DOHH2 (cell line): ENCODE measurements at regions not wholly inside any gene's neighbourhood (a gene's known extent, or its start where the extent isn't known, plus 50 kb on each side); places are given as distances from the start of the nearest gene placed in this dataset.

Source experiments
- H3F3A ChIP-seq: fragments of 200-600 bp; sonication (generic), shearing (Covaris generic); 2 replicates; pipeline ENCODE4 v1.6.0; 2016; ENCODE audit warnings: antibody characterized with exemption, mild to moderate bottlenecking; ENCODE audit not compliant: control insufficient read depth, insufficient read depth
- H3K27ac ChIP-seq: fragments of 200-600 bp; sonication (generic); 2 replicates; pipeline ENCODE4 v1.5.1; 2014; ENCODE audit warnings: low read depth, mild to moderate bottlenecking, low read length, moderate library complexity
- H3K27me3 ChIP-seq: fragments of 200-600 bp; sonication (generic); 2 replicates; pipeline ENCODE4 v1.6.1; 2014; ENCODE audit warnings: mild to moderate bottlenecking, low read length, mixed read lengths; ENCODE audit not compliant: control insufficient read depth
- H3K36me3 ChIP-seq: fragments of 200-600 bp; sonication (generic); 2 replicates; pipeline ENCODE4 v1.6.1; 2014; ENCODE audit warnings: mild to moderate bottlenecking, low read length, moderate library complexity, mixed read lengths; ENCODE audit not compliant: control insufficient read depth
- H3K4me1 ChIP-seq: fragments of 200-600 bp; sonication (generic); 2 replicates; pipeline ENCODE4 v1.6.1; 2014; ENCODE audit warnings: mild to moderate bottlenecking, low read length, mixed read lengths; ENCODE audit not compliant: control insufficient read depth
- H3K4me2 ChIP-seq: fragments of 200-600 bp; sonication (generic); 2 replicates; pipeline ENCODE4 v1.6.0; 2014; ENCODE audit warnings: mild to moderate bottlenecking, low read length, moderate library complexity
- H3K4me3 ChIP-seq: fragments of 200-600 bp; sonication (generic); 2 replicates; pipeline ENCODE4 v1.5.1; 2014; ENCODE audit warnings: mild to moderate bottlenecking, low read length, mixed read lengths
- H3K79me2 ChIP-seq: fragments of 200-600 bp; sonication (generic); 2 replicates; pipeline ENCODE4 v1.6.1; 2014; ENCODE audit warnings: mild to moderate bottlenecking, low read length, mixed read lengths; ENCODE audit not compliant: control insufficient read depth
- H3K9me2 ChIP-seq: fragments of 200-600 bp; sonication (generic); replicated peaks from 2 replicates; pipeline ENCODE4 v1.6.1; 2014; ENCODE audit warnings: mild to moderate bottlenecking, low read length, mixed read lengths; ENCODE audit not compliant: control insufficient read depth
- H3K9me3 ChIP-seq: fragments of 200-600 bp; sonication (generic); 2 replicates; pipeline ENCODE4 v1.6.1; 2014; ENCODE audit warnings: antibody characterized with exemption, low read length, mixed read lengths; ENCODE audit not compliant: control insufficient read depth, insufficient read depth
- H4K20me1 ChIP-seq: fragments of 200-600 bp; sonication (generic); 2 replicates; pipeline ENCODE4 v1.6.0; 2014; ENCODE audit warnings: low read depth, mild to moderate bottlenecking, antibody characterized with exemption, low read length, moderate library complexity; ENCODE audit not compliant: control insufficient read depth, insufficient read depth
- CTCF ChIP-seq: fragments of 200-600 bp; sonication (generic); IDR thresholded peaks from one replicate; pipeline ENCODE4 v1.5.1; 2014; ENCODE audit warnings: antibody characterized with exemption, mild to moderate bottlenecking, low read depth, low read length; ENCODE audit not compliant: poor library complexity, severe bottlenecking
- EZH2phosphoT487 ChIP-seq: fragments of 200-600 bp; sonication (generic); IDR thresholded peaks from 2 replicates; pipeline ENCODE4 v1.6.1; 2017; ENCODE audit warnings: borderline replicate concordance, mild to moderate bottlenecking, antibody characterized with exemption, low read length, moderate library complexity, mixed read lengths

GRCh38 chr3:170776887-170777563 lies 93.0 kb downstream of the RPL22L1 start:
- Histone ChIP-seq H3K27ac (no peak overlapping the region), H3K4me1 (no peaks in the 10 kb centered on the region), H3K27me3 (peaks cover 13% of the 10 kb centered on the region), H3K9me3 (no peaks in the 10 kb centered on the region), H3K9me2 (no peaks in the 10 kb centered on the region), H3K36me3 (no peaks in the 10 kb centered on the region), H3K79me2 (no peaks in the 10 kb centered on the region), H4K20me1 (no peaks in the 10 kb centered on the region), H3K4me2 (no peak overlapping the region), H3K4me3 (no peak overlapping the region), H3F3A (no peaks in the 10 kb centered on the region)
- no peak for TF ChIP-seq CTCF
- no peak for TF ChIP-seq EZH2phosphoT487

GRCh38 chr3:170773682-170774425 lies 96.1 kb downstream of the RPL22L1 start:
- TF ChIP-seq EZH2phosphoT487 = no peak
- no peak for TF ChIP-seq CTCF
- Histone ChIP-seq H3K9me3 (no peaks in the 10 kb centered on the region), H3K9me2 (no peaks in the 10 kb centered on the region), H3K79me2 (no peaks in the 10 kb centered on the region), H3F3A (no peaks in the 10 kb centered on the region), H3K4me2 (no peak overlapping the region), H4K20me1 (no peaks in the 10 kb centered on the region), H3K27ac (no peak overlapping the region), H3K27me3 (peaks cover 5% of the 10 kb centered on the region; the same call in 1 of the 2 replicates), H3K4me1 (no peaks in the 10 kb centered on the region), H3K36me3 (no peaks in the 10 kb centered on the region), H3K4me3 (no peak overlapping the region)

- Histone ChIP-seq H3K36me3 (no peaks in the 10 kb centered on the region), H3K4me3 (no peak overlapping the region), H3K4me2 (no peak overlapping the region), H3K9me3 (no peaks in the 10 kb centered on the region), H3K79me2 (no peaks in the 10 kb centered on the region), H4K20me1 (no peaks in the 10 kb centered on the region), H3K4me1 (no peaks in the 10 kb centered on the region), H3K27me3 (no peaks in the 10 kb centered on the region), H3K27ac (no peak overlapping the region), H3F3A (no peaks in the 10 kb centered on the region), H3K9me2 (no peaks in the 10 kb centered on the region)
- no peak for TF ChIP-seq CTCF
- no peak for TF ChIP-seq EZH2phosphoT487
Measured at GRCh38 chr3:170772175-170772574, 97.8 kb downstream of the RPL22L1 start.
